ENCODE measurements at regions not wholly inside any gene's neighbourhood (a gene's known extent, or its start where the extent isn't known, plus 50 kb on each side); places are given as distances from the start of the nearest gene placed in this dataset.

DNA sequence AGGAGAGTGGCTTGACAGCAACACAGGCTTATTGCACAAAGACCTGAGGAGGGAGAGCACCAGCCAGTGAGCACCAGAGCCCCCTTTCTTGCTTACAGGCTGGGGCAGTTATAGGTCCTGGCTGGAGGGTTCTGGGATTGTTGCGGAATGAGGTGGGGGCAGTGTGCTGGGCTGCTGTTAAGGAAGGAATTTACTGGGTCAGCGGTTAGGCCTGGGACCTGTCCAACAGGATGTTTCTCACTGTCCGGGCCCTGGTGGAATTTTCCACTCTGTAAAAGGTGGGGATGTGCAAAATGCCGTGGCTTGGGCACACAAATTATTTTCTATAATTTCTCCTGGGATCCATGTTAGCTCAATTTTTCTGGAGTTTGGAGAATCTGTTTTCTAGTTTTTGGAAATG lies 757.3 kb downstream of the TYW1 start:
- peak; percentile 26; the same call in 1 of the 2 replicates for TF ChIP-seq ZFX (IDR thresholded peaks at IDR 0.05)
- TF ChIP-seq, protein P1, sequence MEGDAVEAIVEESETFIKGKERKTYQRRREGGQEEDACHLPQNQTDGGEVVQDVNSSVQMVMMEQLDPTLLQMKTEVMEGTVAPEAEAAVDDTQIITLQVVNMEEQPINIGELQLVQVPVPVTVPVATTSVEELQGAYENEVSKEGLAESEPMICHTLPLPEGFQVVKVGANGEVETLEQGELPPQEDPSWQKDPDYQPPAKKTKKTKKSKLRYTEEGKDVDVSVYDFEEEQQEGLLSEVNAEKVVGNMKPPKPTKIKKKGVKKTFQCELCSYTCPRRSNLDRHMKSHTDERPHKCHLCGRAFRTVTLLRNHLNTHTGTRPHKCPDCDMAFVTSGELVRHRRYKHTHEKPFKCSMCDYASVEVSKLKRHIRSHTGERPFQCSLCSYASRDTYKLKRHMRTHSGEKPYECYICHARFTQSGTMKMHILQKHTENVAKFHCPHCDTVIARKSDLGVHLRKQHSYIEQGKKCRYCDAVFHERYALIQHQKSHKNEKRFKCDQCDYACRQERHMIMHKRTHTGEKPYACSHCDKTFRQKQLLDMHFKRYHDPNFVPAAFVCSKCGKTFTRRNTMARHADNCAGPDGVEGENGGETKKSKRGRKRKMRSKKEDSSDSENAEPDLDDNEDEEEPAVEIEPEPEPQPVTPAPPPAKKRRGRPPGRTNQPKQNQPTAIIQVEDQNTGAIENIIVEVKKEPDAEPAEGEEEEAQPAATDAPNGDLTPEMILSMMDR (conservative IDR thresholded peaks at IDR 0.05): no peak
- H3K27ac ChIP-seq: peak overlapping the region; percentile 76

DNA sequence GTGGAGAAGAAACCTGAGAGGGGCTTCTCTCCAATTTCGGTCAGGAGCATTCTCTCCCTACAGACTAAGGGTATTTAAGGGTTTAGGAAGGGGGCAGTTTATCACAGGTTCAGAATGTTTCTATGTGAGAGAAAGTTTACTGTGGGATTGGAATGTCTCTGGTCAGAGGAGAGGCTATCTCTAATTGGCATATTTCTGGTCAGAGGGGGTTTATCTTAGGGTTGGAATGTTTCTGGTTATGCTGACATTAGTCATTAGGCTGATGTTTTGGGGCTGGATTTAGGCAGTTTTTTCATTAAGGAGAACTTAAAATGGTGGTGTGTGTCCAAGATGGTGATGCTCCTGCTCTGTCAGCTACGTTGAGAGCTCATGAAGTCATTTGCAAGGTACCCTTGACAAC lies 758.0 kb downstream of the TYW1 start:
- no peak overlapping the region for H3K27ac ChIP-seq
- TF ChIP-seq ZFX (IDR thresholded peaks at IDR 0.05): no peak
- TF ChIP-seq, protein P1 (conservative IDR thresholded peaks at IDR 0.05): no peak

DNA sequence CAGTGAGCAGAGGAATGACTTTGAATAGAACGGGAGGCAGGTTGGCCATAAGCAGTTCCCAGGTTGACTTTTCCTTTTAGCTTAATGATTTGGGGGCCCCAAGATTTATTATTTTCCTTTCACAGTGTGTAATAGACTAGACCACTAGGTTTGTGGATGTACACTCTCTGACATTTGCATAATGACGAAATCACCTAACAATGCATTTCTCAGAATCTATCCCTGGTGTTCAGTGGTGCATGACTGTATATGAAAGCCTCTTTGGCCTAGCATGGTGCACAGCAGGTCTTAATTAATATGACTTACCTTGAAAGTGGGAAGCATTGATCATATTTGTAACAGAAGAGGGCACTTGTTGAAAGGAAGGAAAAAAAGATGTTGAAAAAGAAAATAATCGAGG lies 761.9 kb downstream of the TYW1 start:
- H3K27ac ChIP-seq: no peak overlapping the region
- TF ChIP-seq, protein P1 (conservative IDR thresholded peaks at IDR 0.05): no peak
- TF ChIP-seq ZFX (IDR thresholded peaks at IDR 0.05): no peak

DNA sequence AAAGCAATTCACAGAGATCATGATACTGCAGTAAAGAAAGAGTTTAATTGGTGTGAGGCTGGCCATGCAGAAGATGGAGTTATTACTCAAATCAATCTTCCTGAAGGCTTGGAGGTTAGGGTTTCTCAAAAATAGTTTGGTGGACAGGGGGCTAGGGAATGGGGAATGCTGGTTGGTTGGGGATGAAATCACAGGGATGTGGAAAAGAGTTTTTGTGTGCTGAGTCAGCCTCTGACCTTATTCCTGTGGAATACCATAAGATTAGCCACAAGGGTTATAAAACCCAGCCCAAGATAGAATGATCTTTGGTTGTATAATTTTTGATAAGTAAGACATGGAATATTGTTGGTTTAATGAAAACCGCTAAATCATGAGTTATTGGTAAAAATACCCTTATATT lies 764.3 kb downstream of the TYW1 start:
- no peak for TF ChIP-seq ZFX (IDR thresholded peaks at IDR 0.05)
- TF ChIP-seq, protein P1 (conservative IDR thresholded peaks at IDR 0.05): no peak
- no peak overlapping the region for H3K27ac ChIP-seq

DNA sequence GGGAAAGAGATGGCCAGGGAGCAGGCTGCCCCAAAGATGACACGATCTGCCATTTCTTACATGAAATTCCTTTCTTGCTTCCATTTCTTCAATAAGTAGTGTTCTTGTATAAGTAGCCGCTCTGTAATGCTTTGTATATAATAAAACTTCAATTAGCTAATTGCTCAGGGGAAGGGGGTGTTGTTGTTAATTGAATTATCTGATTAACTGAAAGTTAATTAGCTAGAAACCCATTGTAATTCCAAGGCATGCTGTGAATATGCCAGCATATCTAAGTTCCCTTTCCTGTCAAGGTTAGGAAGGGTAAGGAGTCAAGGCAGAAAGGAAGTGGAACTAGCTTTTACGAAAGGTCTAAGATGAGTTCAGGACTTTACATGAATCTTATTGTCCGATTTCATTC lies 765.9 kb downstream of the TYW1 start:
- no peak overlapping the region for H3K27ac ChIP-seq
- TF ChIP-seq ZFX (IDR thresholded peaks at IDR 0.05): no peak
- TF ChIP-seq, protein P1 (conservative IDR thresholded peaks at IDR 0.05): no peak

DNA sequence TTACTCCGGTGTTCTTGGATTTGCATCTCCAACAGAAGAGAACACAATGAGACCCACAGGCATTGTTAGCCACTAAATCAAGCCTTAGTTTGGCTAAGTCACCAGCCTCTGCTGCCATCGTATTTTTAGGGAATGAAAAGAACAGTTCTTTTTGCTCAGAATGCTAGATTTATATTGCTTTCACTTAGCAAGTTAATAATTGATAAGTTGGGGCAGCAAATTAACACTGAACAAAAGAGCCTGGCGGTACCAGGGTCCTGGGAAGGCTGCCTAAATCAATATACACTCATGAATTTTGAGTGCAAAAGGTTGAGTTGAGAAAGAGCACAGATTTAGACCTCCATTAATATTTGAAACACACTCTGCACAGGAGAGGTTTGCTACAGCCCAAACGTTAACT lies 767.7 kb downstream of the TYW1 start:
- TF ChIP-seq, protein P1 (conservative IDR thresholded peaks at IDR 0.05): no peak
- H3K27ac ChIP-seq: no peak overlapping the region

DNA sequence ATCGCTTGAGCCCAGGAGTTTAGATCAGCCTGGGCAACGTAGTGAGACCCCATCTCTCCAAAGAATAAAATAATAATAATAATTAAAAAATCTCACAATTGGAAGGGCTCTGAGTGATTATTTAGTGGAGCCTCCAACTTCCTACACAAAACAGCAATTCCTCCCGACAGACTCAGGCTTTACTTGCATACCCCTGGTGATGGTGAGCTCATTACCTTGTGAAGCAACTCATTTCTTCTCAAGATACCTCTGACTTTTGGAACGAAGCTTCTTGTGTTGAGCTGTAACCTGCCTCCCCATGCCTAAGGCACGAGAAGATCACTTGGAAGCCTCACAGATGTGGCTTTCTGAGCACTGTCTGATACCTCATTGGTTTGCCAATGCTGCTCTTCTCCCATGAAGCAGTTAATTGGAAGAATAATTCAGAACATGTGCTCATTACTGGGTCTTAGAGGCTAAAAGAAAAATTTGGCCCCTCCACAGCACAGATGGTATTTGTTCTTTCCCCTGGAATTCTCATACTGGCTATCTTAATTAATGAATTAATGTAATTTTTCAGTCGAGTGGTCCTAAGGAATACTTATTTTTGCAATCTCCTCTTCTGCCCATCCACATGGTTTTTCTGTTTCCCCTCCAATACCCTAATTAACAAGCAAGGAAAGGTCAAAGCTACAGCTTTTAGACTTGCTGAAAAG lies 769.0 kb downstream of the TYW1 start:
- TF ChIP-seq, protein P1 (conservative IDR thresholded peaks at IDR 0.05): no peak
- TF ChIP-seq ZFX (IDR thresholded peaks at IDR 0.05): no peak
- no peak overlapping the region for H3K27ac ChIP-seq

All from C4-2B (cell line).